Stimulated activated CD8-positive, alpha-beta memory T cell treated with anti-CD3 and anti-CD28 coated beads, Interleukin-12 subunit alpha, Interleukin-12 subunit beta, amount 100 ng/mL, for 1 hour (primary cell): ENCODE measurements at regions not wholly inside any gene's neighbourhood (a gene's known extent, or its start where the extent isn't known, plus 50 kb on each side); places are given as distances from the start of the nearest gene placed in this dataset.

Experiments
- DNase-seq: peaks from one replicate; pipeline ENCODE4 v3.0.0-alpha.2; 2020; ENCODE audit warnings: low read depth

GRCh38 chr18:25724997-25725396 is 365.4 kb downstream of the SS18 start:
- DNase-seq: no peak

DNA sequence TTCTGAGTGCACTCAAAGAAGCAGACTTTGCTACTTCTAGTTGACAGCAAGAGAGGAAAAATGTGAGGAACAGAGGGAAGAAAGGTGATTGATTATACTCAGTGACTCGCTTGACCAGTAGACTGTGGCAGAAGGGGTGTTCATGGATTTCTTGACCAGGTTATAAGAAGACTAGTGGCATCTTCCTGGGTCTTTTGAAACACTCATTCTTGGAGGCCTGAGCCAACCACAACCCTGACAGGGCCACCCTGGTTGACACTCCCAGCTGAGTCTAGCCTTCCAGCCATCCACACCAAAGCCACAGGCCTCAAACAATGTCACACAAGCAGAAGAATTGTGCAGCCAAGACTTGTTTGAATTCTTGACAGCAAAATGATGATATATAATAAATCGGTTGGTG is 366.3 kb downstream of the SS18 start:
- DNase-seq: no peak

- DNase-seq: no peak
These were observed 361.1 kb upstream of the ZNF521 start for GRCh38 chr18:25713103-25713502.

DNA sequence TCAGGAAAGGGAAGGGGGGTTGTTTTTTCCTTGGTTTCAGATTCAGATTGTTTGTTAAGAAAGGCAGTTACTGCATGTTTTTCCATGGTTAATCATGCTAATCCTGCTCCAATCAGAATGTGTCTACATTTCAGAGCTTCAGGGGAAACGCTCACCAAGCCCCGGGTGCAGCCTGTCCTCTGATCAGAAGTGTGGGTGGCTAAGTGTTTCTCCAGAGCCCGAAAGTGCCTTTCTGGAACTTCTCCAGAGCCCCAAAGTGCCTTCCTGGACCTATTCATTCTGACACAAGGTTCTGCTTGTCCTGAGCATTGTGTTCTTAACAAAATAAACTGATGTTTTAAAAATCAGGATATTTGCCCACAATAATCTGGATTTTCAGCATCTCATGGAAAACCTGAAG is 359.0 kb upstream of the ZNF521 start:
- DNase-seq: no peak

GRCh38 chr18:25705650-25706049 is 353.7 kb upstream of the ZNF521 start:
- DNase-seq: no peak

GRCh38 chr18:25704494-25704893 is 352.5 kb upstream of the ZNF521 start:
- DNase-seq: no peak

- no peak for DNase-seq
These were observed 352.1 kb upstream of the ZNF521 start for GRCh38 chr18:25704071-25704470.

DNA sequence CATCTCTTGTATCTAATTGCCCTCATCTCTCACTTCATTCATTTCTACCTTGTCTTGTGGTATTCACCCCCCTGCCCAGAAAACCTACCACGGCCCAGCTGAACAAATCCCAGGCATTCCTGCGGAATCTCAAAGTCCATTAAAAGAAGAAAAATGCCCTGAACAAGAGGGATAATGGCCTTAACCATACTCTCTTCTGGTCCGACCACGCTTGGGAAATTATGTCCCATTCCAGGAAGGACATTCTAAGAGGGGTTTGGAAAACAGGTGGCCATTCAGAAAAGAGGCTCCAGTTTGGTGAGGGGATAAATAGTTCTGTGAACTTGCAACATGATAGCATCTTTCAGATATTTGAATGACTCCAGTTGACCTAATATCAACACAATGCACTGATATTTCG is 349.9 kb upstream of the ZNF521 start:
- DNase-seq: no peak

GRCh38 chr18:25686960-25687500 is 335.1 kb upstream of the ZNF521 start:
- DNase-seq: no peak

- DNase-seq: no peak
These were observed 333.1 kb upstream of the ZNF521 start for GRCh38 chr18:25685088-25685487.

DNA sequence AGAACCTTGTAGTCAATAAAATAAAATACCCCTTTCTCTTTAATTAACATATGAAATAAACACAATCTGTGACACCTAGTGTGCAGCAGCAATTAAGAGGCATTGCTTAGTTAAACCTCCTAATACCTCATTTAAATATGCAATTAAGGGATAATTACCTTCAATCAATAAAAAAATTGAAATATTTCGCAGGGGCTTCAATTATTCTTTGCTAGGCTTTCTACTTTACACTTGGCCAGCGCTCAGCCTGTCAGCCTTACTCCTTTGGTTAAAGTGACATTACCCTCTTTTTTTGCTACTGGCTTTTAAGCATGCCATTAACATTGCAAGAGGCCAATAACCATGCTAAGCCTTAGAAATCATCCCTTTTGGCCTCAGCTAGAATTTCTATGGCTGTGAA is 327.5 kb upstream of the ZNF521 start:
- DNase-seq: no peak

DNA sequence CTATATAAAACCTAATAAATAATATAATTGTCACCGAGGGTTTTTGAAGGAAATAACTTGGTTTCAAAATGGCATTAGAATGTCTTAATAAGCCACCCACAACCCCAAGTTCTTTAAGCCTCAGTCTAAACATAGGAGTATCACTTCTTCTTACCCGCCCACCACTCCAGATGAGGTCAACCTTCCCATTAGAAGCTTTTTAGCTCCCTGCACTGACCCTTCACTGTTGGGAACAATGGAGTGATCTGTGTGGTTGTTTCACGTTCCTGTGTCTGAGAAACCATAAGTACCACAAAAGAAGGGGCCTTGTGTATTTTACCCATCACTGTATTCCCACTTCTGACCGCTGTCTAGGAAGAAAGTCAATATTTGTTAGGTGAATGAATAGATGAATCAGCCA is 326.3 kb upstream of the ZNF521 start:
- DNase-seq: no peak

DNA sequence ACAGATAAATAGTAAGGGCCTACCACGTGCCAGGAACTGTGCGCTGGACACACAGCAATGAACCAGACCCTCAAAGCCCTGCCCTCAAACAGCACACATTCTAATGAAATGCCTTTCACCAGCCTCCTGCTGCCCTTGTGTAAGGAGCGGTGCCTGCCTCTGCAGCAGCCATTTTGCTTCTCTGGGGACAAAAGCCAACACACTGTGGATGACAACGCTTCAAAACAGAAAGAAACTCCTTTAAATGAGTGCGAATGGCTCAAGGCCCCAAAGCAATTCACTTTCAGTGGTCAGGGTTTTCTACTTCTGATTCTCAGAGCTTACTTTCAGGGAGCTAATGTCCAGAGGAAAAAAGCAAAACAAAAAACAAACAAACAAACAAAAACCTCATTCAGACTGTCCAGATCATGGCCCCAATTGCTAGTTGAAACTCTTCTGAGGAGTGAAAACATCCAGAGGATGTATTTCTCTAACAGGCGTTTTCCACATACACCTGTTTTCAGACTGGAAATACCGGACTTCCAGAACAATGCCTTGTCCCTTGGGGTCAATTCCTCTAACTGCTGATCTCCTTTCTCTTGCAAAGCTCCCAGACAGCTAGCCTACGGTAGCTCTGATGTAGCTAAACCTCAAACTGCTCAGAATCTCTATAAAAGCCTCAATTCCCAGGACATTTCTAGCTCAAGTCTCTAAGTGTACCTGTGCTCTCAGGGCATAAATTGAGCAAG is 323.3 kb upstream of the ZNF521 start:
- DNase-seq: no peak

DNA sequence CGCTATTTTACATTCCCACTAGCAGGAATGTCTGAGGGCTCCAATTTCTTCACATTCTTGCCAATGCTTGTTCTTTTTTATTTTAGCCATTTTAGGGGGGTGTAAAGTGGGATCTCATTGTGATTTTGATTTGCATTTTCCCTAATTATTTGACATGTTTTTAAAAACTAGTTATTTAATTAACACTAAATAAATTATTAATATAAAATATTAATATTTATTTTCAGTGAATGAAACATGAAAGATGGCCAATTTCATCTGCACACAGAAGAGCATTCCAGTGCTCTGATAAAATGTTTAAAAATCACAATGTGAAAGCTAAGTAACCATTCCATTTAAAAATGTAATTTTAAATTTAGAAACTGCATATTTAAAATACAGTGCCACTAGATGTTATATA is 322.2 kb upstream of the ZNF521 start:
- DNase-seq: no peak

- DNase-seq: no peak
These were observed 320.5 kb upstream of the ZNF521 start for GRCh38 chr18:25672490-25672889.

GRCh38 chr18:25669741-25670140 is 317.8 kb upstream of the ZNF521 start:
- DNase-seq: no peak

GRCh38 chr18:25662272-25662671 is 310.3 kb upstream of the ZNF521 start:
- DNase-seq: no peak

DNA sequence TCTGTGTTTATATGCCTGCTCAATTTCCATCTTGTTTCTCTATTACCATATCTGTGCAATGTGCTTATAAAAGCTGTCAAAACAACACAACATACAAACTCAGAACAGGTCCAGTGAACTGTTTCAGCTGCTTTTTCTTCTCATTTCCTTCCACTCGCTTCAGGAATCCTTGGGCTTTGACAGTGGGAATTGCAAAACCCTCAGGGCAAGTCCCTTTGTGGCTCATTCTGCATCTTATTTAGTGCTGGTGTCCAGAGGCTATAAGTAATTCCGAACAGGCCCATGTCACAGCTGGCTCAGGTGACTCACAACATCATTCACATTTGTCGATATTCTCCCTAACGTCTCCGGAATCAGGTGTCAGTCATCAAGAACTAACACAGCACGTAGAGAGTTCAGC is 309.9 kb upstream of the ZNF521 start:
- DNase-seq: no peak

DNA sequence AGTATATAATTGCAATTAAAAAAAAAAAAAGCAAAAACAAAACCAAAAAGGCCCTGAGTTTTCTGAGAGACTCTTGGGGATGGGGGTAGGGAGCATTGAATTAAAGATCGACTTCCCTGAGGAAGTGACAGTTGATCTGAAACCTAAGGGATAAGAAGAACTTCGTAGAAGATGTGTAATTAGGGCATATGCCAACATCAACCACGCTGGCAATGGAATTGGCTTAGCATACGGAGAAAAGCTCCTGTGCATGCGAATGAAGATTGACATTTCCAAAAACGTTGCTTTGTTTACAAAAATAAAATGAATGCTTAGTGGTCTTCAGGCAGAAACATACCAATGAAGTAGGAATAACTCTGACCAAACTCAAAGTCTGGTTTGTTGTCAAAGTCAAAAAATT is 307.6 kb upstream of the ZNF521 start:
- DNase-seq: no peak

- DNase-seq: no peak
These were observed 306.5 kb upstream of the ZNF521 start for GRCh38 chr18:25658476-25658875.

DNA sequence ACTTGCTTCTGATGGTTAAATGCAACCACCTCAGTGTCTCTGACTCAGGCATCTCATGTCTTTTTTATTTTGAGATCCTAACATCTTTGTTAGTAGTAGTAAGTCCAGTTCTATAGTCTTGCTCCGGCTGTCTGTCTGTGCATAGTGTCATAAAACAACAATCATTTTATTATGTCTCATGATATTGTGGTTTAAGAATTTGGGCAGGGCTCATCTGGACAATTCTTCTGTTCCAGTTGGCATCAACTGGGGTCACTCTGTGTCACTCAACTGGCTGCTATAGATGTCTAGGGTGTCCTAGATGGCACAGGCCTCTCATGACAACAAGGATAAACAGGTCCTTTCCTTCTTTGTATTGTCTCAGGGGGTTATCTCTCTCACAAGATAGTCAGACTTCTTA is 299.6 kb upstream of the ZNF521 start:
- DNase-seq: no peak

DNA sequence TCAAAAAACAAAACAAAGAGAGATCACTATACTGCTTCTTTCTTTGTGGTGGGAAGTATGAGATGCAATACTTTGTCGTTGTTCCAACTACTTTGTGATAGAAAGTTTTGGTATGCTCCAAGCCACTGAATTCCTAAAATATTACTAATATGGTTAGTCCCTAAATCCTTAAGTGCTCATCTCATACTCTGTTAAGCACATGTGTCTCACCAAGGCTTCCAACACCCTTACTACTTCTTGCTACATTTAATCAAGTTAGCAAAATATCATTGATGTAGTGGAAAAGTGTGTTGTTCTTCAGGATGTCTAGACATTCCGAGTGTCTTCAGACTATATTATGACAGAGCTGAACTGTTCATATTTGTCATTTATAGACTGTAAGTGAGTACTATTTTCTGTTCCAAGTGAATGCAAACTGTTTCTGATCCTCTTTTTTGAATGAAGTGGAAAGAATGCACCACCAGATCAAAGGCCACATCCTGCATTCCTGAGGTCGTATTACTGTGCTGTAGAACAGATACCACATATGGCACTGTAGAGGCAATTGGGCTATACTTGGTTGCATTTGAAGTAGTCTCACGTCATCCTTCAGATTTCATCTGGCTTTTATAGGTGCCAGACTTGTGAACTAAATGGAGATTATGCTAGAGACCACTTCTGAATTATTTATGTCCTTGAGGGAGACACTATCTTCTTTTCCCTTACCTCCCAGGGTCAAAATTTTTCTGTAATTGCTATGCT is 298.4 kb upstream of the ZNF521 start:
- no peak for DNase-seq

- DNase-seq: no peak
These were observed 296.8 kb upstream of the ZNF521 start for GRCh38 chr18:25648716-25649260.
